Activated CD8-positive, alpha-beta T cell treated with anti-CD3 and anti-CD28 coated beads, Interleukin-2, amount 10 ng/mL, durations not matched to agents 7 days and 5 days (primary cell): ENCODE measurements at regions not wholly inside any gene's neighbourhood (a gene's known extent, or its start where the extent isn't known, plus 50 kb on each side); places are given as distances from the start of the nearest gene placed in this dataset.
A peak's percentile ranks its signal among the peaks of the same experiment; 100 is the strongest.

Source experiments
- ATAC-seq: fragments of 150-1000 bp; cut with Tn5 transposase; one replicate; pipeline ENCODE4 v1.10.0; 2021; ENCODE audit warnings: moderate library complexity
- CTCF ChIA-PET: fragments of 350-600 bp; sonication (Branson Sonifier 250); formaldehyde crosslinking; loops from one replicate; lab custom pipeline; 2021; ENCODE audit warnings: antibody characterized with exemption; lab: Charles Lee
- POLR2A ChIA-PET: fragments of 350-600 bp; sonication (Branson Sonifier 250); formaldehyde crosslinking; loops from one replicate; lab custom pipeline; 2021; ENCODE audit warnings: antibody characterized with exemption; lab: Charles Lee
- DNase-seq: peaks from one replicate; pipeline ENCODE4 v3.0.0-alpha.2; 2020
- H3K27ac Mint-ChIP-seq: one replicate; pipeline ENCODE4 v1.8.0; 2021; ENCODE audit warnings: mild to moderate bottlenecking, mixed read lengths
- H3K27me3 Mint-ChIP-seq: one replicate; pipeline ENCODE4 v1.8.0; 2021; ENCODE audit warnings: low read depth, mixed read lengths
- H3K36me3 Mint-ChIP-seq: one replicate; pipeline ENCODE4 v1.8.0; 2021; ENCODE audit warnings: low read depth, mixed read lengths
- H3K4me1 Mint-ChIP-seq: one replicate; pipeline ENCODE4 v1.8.0; 2021; ENCODE audit warnings: low read depth, mixed read lengths
- H3K4me3 Mint-ChIP-seq: one replicate; pipeline ENCODE4 v1.8.0; 2021; ENCODE audit warnings: mild to moderate bottlenecking, mixed read lengths
- H3K9me3 Mint-ChIP-seq: one replicate; pipeline ENCODE4 v1.8.0; 2022; ENCODE audit warnings: mixed read lengths; ENCODE audit not compliant: insufficient read depth

DNA sequence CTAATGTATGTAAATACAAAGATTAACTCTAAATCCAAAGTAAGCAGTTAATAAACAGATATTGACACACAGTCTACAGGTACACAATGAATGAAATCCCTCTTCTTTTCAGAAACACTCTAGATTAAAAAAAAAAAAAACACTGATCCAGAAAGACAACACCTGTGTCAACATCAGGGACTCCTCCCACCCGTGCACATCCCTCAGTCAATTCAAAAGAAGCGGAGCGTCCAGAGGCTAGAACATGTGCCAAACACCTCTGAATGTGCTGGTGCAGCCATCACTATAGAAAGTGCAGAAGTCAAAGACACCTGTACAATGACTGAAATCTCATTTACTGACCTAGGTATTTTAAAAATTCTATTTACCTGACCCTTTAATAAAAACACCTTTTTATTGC is 622.6 kb upstream of the ID2 start:
- POLR2A ChIA-PET: no interaction called here
- H3K9me3 Mint-ChIP-seq: peaks cover 17% of the 10 kb centered on the region
- DNase-seq (no peak), ATAC-seq (no peak)
- H3K36me3 Mint-ChIP-seq: peaks cover 3% of the 10 kb centered on the region
- peaks cover 4% of the 10 kb centered on the region for H3K4me1 Mint-ChIP-seq
- CTCF ChIA-PET: no interaction called here
- H3K4me3 Mint-ChIP-seq: no peak overlapping the region
- H3K27ac Mint-ChIP-seq: no peak overlapping the region
- no peaks in the 10 kb centered on the region for H3K27me3 Mint-ChIP-seq

DNA sequence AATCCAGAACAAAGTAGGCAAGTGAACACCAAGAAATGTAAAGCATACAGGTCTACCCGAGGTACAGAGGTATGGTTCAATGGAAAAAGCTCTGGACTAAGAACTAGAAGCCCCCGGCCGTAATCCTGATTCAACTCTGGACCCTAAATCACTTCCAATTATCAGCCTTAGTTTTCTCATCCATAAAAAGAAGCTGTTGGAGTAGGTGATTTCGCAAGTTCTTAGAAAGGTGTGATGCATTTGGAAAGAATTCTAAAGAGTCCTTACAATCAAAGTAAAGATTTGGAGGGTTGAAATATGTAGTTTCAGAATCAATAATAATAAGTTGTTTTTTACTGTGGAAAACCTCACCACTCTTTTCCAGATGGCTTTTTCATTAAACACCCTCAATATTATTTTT is 622.1 kb upstream of the ID2 start:
- no peak for ATAC-seq
- no peak overlapping the region for H3K4me3 Mint-ChIP-seq
- CTCF ChIA-PET: no interaction called here
- peaks cover 6% of the 10 kb centered on the region for H3K36me3 Mint-ChIP-seq
- H3K27me3 Mint-ChIP-seq: no peaks in the 10 kb centered on the region
- no peak overlapping the region for H3K27ac Mint-ChIP-seq
- peaks cover 20% of the 10 kb centered on the region for H3K9me3 Mint-ChIP-seq
- DNase-seq: no peak
- POLR2A ChIA-PET: no interaction called here
- peaks cover 4% of the 10 kb centered on the region for H3K4me1 Mint-ChIP-seq

DNA sequence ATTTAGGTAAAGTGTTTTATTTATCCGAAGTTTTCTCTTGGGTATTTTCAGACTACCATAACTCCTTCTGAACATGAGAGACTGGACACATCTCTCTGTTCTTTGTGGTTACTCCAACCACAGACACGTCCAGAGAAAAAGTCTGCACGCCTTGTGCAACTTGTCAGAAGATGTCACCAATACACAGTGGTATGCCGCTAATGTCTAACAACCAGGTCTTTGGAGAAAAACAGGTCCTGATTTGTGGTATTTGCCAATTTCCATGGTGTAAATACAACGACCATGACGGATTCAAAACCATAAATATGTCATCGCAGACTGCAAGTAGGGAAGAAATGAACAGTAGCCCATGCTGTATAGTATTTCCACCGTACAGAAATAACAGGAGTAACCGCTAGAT is 620.6 kb upstream of the ID2 start:
- no peaks in the 10 kb centered on the region for H3K27me3 Mint-ChIP-seq
- DNase-seq: no peak

DNA sequence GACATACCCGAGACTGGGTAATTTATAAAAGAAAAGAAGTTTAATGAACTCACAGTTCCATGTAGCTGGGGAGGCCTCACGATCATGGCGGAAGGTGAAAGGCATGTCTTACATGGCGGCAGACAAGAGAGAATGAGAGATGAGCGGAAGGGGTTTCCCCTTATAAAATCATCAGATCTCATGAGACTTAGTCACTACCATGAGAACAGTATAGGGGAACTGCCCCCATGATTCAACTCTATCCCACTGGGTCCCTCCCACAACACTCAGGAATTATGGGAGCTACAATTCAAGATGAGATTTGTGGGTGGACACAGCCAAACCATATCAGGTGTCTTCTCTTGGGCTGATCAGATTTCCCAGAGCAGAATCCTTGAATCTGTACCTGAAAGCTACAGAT is 617.3 kb upstream of the ID2 start:
- ChIA-PET CTCF (no interaction called here), POLR2A (no interaction called here)
- H3K4me1 Mint-ChIP-seq: no peaks in the 10 kb centered on the region
- H3K27ac Mint-ChIP-seq: no peak overlapping the region
- ATAC-seq: no peak
- H3K27me3 Mint-ChIP-seq: no peaks in the 10 kb centered on the region
- no peak overlapping the region for H3K4me3 Mint-ChIP-seq
- H3K36me3 Mint-ChIP-seq: peaks cover 4% of the 10 kb centered on the region
- peaks cover 13% of the 10 kb centered on the region for H3K9me3 Mint-ChIP-seq
- DNase-seq: no peak

More for the DNA sequence above, 620.6 kb upstream of the ID2 start:
- Mint-ChIP-seq H3K9me3 (peaks cover 25% of the 10 kb centered on the region), H3K4me3 (no peak overlapping the region), H3K27ac (no peak overlapping the region), H3K4me1 (peaks cover 4% of the 10 kb centered on the region), H3K36me3 (peaks cover 6% of the 10 kb centered on the region)
- ChIA-PET CTCF (no interaction called here), POLR2A (no interaction called here)
- no peak for ATAC-seq

DNA sequence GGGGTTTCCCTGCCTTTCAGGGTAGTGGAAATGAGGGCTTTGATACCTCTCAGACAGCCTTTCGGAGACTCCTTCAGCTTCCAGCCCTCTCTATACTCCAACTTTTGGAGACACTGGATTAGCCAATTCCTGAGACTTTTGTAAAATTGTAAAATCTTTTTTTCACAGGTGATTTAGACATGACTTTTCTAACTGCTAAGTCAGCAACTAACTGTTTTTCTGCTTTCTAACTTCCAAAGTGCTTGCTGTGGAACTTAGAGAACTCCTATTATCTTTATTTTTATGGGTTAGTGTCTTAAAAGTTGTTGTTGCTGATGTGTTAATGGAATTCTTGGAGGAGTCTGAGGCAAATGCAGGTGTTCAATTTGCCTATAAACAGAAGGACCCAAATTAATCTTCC is 616.7 kb upstream of the ID2 start:
- DNase-seq: no peak
- CTCF ChIA-PET: no interaction called here
- Mint-ChIP-seq H3K4me3 (no peak overlapping the region), H3K27ac (no peak overlapping the region), H3K4me1 (no peaks in the 10 kb centered on the region), H3K9me3 (peaks cover 13% of the 10 kb centered on the region), H3K36me3 (peaks cover 4% of the 10 kb centered on the region), H3K27me3 (no peaks in the 10 kb centered on the region)
- POLR2A ChIA-PET: no interaction called here
- no peak for ATAC-seq

DNA sequence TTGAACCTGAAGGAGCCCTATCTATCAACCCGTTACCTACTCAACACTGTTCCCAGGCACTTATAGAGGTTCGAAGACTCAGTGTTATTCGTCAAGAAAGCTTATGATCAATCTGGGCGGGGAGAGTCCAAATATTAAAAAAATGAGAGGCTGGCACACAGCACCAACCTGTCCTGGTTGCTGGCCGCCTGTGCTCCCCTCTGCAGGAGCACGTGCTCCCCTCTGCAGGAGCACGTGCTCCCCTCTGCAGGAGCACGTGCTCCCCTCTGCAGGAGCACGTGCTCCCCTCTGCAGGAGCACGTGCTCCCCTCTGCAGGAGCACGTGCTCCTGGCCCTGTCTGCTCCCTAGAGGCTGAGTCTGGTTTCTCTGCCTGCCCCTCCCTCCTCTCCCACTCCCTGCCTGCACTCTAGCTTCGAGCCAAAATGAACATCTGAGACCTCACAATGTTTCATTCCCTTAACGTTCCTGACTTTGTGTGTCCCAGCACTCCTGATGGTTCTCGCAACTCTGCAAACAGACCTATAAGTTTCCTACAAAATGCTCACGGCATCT is 614.0 kb upstream of the ID2 start:
- H3K9me3 Mint-ChIP-seq: peaks cover 13% of the 10 kb centered on the region
- DNase-seq (no peak), ATAC-seq (no peak)
- no peaks in the 10 kb centered on the region for H3K27me3 Mint-ChIP-seq
- POLR2A ChIA-PET: no interaction called here
- peaks cover 4% of the 10 kb centered on the region for H3K36me3 Mint-ChIP-seq
- H3K4me3 Mint-ChIP-seq: no peak overlapping the region
- CTCF ChIA-PET: no interaction called here
- H3K4me1 Mint-ChIP-seq: peaks cover 9% of the 10 kb centered on the region
- no peak overlapping the region for H3K27ac Mint-ChIP-seq

DNA sequence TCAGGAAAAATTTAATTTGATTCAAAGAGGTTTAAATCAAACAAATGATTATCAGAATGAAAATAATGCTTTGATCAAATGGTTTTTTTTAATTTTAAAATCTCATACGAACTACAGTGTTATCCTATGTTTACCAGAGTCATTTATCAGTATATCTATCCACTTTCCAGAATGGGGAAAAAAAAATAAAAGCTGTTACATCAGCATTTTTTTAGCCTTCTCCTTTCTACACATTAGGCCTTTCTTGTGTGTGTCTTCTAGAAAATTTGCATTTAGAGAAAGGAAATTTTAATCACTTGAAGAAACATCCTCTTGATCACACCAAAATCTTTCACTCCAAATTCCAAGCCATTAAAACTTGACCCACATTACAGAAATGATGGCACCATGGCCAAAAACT is 608.9 kb upstream of the ID2 start:
- H3K4me1 Mint-ChIP-seq: peaks cover 30% of the 10 kb centered on the region
- H3K27ac Mint-ChIP-seq: no peak overlapping the region
- DNase-seq (no peak), ATAC-seq (no peak)
- no peak overlapping the region for H3K4me3 Mint-ChIP-seq
- H3K27me3 Mint-ChIP-seq: no peaks in the 10 kb centered on the region
- H3K9me3 Mint-ChIP-seq: peaks cover 15% of the 10 kb centered on the region
- ChIA-PET CTCF (interaction anchor here (0.7 kb wide), 1 partner anchor 358 kb away, joined by 3 read pairs; no protein-coding TSS in a partner anchor), POLR2A (no interaction called here)
- H3K36me3 Mint-ChIP-seq: peaks cover 16% of the 10 kb centered on the region

DNA sequence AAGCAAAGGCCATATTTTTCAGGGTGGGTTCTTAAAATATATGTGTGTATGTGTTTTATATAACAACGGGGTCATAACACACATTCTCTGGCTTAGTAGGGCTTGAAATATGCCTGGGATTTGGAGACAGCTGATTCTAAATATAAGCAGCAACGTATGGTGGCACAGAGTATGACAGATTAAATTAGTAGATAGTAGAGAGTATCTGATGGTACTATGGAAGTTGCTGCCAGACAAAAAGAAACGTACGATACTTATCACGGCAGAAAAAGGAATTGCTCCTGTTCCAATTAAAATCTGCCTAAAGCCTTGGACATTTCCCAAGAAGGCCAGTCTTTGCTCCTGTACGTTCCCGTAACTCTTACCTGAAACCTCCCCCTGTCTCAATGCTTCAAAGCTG is 607.9 kb upstream of the ID2 start:
- ATAC-seq (no peak), DNase-seq (no peak)
- Mint-ChIP-seq H3K27me3 (no peaks in the 10 kb centered on the region), H3K9me3 (peaks cover 22% of the 10 kb centered on the region), H3K36me3 (peaks cover 24% of the 10 kb centered on the region), H3K4me3 (no peak overlapping the region), H3K4me1 (peaks cover 30% of the 10 kb centered on the region), H3K27ac (no peak overlapping the region)
- ChIA-PET CTCF (no interaction called here), POLR2A (no interaction called here)

DNA sequence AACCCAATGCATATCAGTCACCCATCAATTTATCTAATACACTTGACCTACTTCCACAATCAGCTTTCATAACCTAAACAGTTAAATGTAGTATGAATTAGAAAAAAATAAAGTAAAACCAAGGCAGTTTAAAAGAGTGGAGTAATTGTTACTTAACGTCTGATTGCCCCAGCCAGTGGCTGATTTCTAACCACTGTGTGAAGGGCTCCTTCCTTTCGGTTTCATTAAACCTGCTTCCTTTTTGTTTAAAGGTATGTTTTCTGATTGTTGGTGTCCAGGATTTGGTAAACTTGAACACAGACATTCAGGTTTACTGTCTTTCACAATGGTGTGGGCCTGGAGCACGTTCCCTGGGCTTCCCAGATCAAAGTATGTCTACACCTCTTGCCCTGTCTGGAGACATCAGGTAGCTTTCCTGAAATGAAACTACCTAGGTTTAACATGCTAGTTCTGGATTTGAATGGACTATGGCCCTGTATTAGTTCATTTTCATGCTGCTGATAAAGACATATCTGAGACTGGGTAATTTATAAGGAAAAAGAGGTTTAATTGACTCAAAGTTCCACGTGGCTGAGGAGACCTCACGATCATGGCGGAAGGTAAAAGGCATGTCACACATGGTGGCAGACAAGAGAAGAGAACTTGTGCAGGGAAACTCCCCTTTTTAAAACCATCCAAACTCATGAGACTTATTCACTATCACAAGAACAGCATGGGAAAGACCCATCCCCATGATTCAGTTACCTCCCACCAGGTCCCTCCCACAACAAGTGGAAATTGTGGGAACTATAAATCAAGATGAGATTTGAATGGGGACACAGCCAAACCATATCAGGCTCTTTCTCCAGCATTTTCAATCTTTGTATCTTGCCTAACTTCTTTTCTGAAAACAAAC is 605.2 kb upstream of the ID2 start:
- Mint-ChIP-seq H3K27me3 (no peaks in the 10 kb centered on the region), H3K27ac (peak overlapping the region; percentile 59), H3K9me3 (peaks cover 22% of the 10 kb centered on the region), H3K4me3 (peak overlapping the region; percentile 44), H3K36me3 (peaks cover 24% of the 10 kb centered on the region), H3K4me1 (peaks cover 21% of the 10 kb centered on the region)
- CTCF ChIA-PET: no interaction called here
- POLR2A ChIA-PET: no interaction called here
- DNase-seq: peak; percentile 49
- peak; percentile 60 for ATAC-seq

DNA sequence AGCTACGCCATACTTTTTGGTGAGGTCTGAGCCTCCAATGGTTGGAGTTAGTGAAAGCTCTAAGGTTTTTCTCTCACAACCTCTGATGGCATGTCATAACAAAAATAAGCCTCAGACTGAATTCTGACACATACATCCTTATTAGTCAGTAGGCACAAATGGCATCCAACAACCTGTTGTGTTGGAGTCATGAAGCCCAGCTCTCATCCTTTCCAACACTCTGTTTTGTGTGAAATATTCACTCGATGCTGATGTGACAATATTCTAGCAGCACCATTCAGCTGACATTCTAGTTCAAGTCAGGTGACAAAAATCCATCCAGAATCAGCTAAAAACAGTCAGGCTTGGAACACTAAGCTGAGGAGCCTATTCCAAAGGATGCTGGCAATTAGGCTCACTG is 603.2 kb upstream of the ID2 start:
- CTCF ChIA-PET: no interaction called here
- ATAC-seq: no peak

DNA sequence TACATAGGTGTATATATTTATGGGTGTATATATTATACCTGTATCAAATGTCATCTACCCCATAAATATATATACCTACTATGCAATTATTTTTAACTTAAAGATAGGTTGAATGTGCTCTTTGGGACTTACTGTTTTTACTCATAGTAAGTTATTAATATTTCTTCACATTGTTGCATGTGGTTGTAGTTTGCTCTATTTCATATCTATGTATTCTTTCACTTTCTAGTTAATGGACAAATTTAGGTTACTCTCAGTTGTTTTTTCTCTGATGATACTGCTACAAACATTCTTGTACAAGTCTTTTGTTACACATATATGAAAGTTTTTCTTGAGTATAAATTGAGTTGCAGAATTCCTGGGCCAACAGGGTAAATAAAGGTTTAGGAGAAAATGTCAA is 601.8 kb upstream of the ID2 start:
- POLR2A ChIA-PET: no interaction called here
- CTCF ChIA-PET: no interaction called here
- peaks cover 22% of the 10 kb centered on the region for H3K9me3 Mint-ChIP-seq
- no peak overlapping the region for H3K4me3 Mint-ChIP-seq
- ATAC-seq: no peak
- no peak overlapping the region for H3K27ac Mint-ChIP-seq
- peaks cover 21% of the 10 kb centered on the region for H3K4me1 Mint-ChIP-seq
- H3K36me3 Mint-ChIP-seq: peaks cover 24% of the 10 kb centered on the region
- peaks cover 3% of the 10 kb centered on the region for H3K27me3 Mint-ChIP-seq
- DNase-seq: no peak

More for the DNA sequence above, 603.2 kb upstream of the ID2 start:
- DNase-seq: no peak
- H3K4me1 Mint-ChIP-seq: peaks cover 21% of the 10 kb centered on the region
- no peaks in the 10 kb centered on the region for H3K27me3 Mint-ChIP-seq
- no peak overlapping the region for H3K4me3 Mint-ChIP-seq
- peaks cover 22% of the 10 kb centered on the region for H3K9me3 Mint-ChIP-seq
- peaks cover 24% of the 10 kb centered on the region for H3K36me3 Mint-ChIP-seq
- POLR2A ChIA-PET: no interaction called here
- no peak overlapping the region for H3K27ac Mint-ChIP-seq

DNA sequence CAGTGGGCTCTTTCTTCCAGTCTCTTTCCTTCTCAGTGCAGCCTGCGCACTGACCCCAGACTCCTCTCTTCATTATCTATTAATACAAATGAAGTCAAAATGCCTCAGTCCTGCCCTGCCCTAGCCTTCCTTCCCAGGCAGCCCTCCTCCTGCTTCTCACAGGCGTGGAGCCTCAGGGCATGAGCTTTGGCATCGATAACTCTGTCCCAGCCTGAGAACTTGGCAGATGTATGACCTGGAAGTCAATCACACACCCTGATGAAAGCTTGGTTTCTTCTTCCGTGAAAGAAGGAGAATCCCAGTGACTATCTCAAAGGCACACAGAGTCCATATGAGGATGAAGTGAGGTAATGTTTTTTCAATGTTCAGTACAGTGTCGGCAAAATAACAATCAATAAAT is 600.7 kb upstream of the ID2 start:
- ChIA-PET CTCF (no interaction called here), POLR2A (no interaction called here)
- Mint-ChIP-seq H3K9me3 (peaks cover 22% of the 10 kb centered on the region), H3K27ac (no peak overlapping the region), H3K4me3 (no peak overlapping the region), H3K27me3 (peaks cover 3% of the 10 kb centered on the region), H3K4me1 (peaks cover 12% of the 10 kb centered on the region), H3K36me3 (peaks cover 21% of the 10 kb centered on the region)
- DNase-seq (no peak), ATAC-seq (no peak)
